Sigmoid colon (tissue), 6 donors: ENCODE measurements at regions not wholly inside any gene's neighbourhood (a gene's known extent, or its start where the extent isn't known, plus 50 kb on each side); places are given as distances from the start of the nearest gene placed in this dataset.

Source experiments
- DNase-seq: peaks from one replicate; pipeline ENCODE4 v3.0.0-alpha.2; 2019
- H3K27ac ChIP-seq, 4 donors: fragments of 200-600 bp; sonication (generic); one replicate each; pipeline ENCODE4 v1.5.1; 2016 to 2019; ENCODE audit warnings: mild to moderate bottlenecking in 1 of 4
- H3K27me3 ChIP-seq, 3 donors: fragments of 200-600 bp; sonication (generic); one replicate each; pipeline ENCODE4 v1.5.1; 2019; ENCODE audit warnings: mild to moderate bottlenecking in 1 of 3
- H3K36me3 ChIP-seq, 4 donors: fragments of 200-600 bp; sonication (generic); one replicate each; pipeline ENCODE4 v1.5.1; 2016 to 2019
- H3K4me1 ChIP-seq, 4 donors: fragments of 200-600 bp; sonication (generic); one replicate each; pipeline ENCODE4 v1.5.1; 2017 to 2019
- H3K4me3 ChIP-seq, 4 donors: fragments of 200-600 bp; sonication (generic); one replicate each; pipeline ENCODE4 v1.5.1; 2017 to 2019; ENCODE audit warnings: mild to moderate bottlenecking in 2 of 4, moderate library complexity in 1 of 4
- H3K9me3 ChIP-seq, 4 donors: fragments of 200-600 bp in 3 of 4; sonication (generic) in 3 of 4; one replicate each; pipeline versions ENCODE4 v1.5.1 to v1.6.1; 2013 to 2019
- EP300 ChIP-seq, 4 donors: sonication (generic); formaldehyde crosslinking; IDR thresholded peaks; one replicate each; pipeline ENCODE4 v1.6.1; 2017; ENCODE audit warnings: antibody characterized with exemption in 4 of 4
- POLR2A ChIP-seq, 2 donors: fragments of 450-650 bp; IDR thresholded peaks; one replicate each; pipeline ENCODE4 v1.6.1; 2016; ENCODE audit warnings: antibody characterized with exemption in 2 of 2, mild to moderate bottlenecking in 2 of 2, moderate library complexity in 2 of 2
- POLR2AphosphoS5 ChIP-seq, 4 donors: sonication (generic); formaldehyde crosslinking; IDR thresholded peaks; one replicate each; pipeline ENCODE4 v1.6.1; 2017; ENCODE audit warnings: antibody characterized with exemption in 4 of 4
- WGBS, 2 donors: extraction: QIAGEN DNeasy Blood & Tissue Kit; methylation state at CpG; one replicate each; pipeline ENCODE4 v1.1.7; 2013; 5-methylcytosine and 5-hydroxymethylcytosine counted together
- intact Hi-C: fragments of 100-400 bp; cut with DNase I; formaldehyde crosslinking; loops from one replicate; pipeline ENCODE4 v1.15.1; 2023
- TF ChIP-seq, protein P1 (sequence below), 4 experiments: fragments of 450-650 bp in 3 of 4; fragments of 200-600 bp in 1 of 4; IDR thresholded peaks; one replicate each; pipeline ENCODE4 v1.5.1; 2016 to 2019; ENCODE audit warnings: antibody characterized with exemption in 4 of 4, mild to moderate bottlenecking in 3 of 4, moderate library complexity in 2 of 4
- donor health status: healthy with polysubstance abuse.
- donor health status: healthy.

DNA sequence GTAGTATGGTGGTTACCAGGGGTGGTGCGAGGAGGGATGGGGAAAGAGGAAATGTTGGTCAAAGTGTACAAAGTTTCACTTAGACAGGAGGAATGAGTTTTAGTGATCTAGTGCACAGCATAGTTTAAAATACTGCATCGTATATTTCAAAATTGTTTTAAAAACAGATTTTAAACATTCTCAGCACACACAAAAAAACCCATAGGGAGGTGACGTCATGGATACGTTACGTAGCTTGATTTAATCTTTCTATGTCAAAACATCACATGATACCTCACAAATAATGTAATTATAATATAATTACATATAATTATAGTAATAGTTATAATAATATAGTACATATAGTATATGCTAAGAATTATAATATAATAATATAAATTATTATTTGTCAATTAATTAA lies 614.2 kb downstream of the TMEM114 start:
- TF ChIP-seq, protein P1, sequence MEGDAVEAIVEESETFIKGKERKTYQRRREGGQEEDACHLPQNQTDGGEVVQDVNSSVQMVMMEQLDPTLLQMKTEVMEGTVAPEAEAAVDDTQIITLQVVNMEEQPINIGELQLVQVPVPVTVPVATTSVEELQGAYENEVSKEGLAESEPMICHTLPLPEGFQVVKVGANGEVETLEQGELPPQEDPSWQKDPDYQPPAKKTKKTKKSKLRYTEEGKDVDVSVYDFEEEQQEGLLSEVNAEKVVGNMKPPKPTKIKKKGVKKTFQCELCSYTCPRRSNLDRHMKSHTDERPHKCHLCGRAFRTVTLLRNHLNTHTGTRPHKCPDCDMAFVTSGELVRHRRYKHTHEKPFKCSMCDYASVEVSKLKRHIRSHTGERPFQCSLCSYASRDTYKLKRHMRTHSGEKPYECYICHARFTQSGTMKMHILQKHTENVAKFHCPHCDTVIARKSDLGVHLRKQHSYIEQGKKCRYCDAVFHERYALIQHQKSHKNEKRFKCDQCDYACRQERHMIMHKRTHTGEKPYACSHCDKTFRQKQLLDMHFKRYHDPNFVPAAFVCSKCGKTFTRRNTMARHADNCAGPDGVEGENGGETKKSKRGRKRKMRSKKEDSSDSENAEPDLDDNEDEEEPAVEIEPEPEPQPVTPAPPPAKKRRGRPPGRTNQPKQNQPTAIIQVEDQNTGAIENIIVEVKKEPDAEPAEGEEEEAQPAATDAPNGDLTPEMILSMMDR (IDR thresholded peaks at IDR 0.05): no peak
- TF ChIP-seq POLR2A (IDR thresholded peaks at IDR 0.05) (no peak), EP300 (IDR thresholded peaks at IDR 0.05) (no peak), POLR2AphosphoS5 (IDR thresholded peaks at IDR 0.05) (no peak)
- intact Hi-C loops: no loop called here
- no peak overlapping the region for H3K27ac ChIP-seq
- H3K4me3 ChIP-seq: no peak overlapping the region
- H3K9me3 ChIP-seq: no peaks in the 10 kb centered on the region
- no peaks in the 10 kb centered on the region for H3K4me1 ChIP-seq
- no peak for DNase-seq
- no peaks in the 10 kb centered on the region for H3K36me3 ChIP-seq
- H3K27me3 ChIP-seq: no peaks in the 10 kb centered on the region
- 88% methylated on average over 5 of the region's 5 CpGs for WGBS, 2 donors

DNA sequence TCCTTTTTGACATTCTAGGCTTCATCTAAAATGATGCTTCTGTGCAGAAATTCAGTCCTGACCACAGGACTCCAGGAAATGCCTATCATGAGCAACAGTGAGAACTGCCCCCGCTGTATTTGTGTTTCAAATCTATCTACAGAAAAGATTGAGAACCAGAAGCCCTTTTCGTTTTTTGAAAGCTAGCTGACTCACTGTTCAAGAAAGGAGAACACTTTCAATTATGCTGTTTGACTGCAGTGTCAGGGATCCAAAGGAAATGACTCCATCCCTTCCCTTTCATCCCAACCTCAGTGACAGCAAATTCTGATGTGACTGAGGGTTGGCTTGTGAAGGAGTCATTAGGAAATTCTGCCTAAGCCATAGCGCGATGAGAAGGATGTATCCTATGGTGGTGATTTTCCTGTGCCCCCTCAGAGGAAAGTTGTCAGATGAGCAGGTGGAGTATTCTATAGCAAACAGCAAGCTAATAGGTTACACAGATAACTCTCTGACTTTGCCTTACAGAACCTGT lies 622.3 kb downstream of the TMEM114 start:
- Histone ChIP-seq H3K27ac (no peak overlapping the region), H3K4me1 (no peaks in the 10 kb centered on the region), H3K4me3 (no peak overlapping the region), H3K9me3 (no peaks in the 10 kb centered on the region), H3K36me3 (no peaks in the 10 kb centered on the region), H3K27me3 (no peaks in the 10 kb centered on the region)
- no peak for TF ChIP-seq POLR2AphosphoS5 (IDR thresholded peaks at IDR 0.05)
- TF ChIP-seq POLR2A (IDR thresholded peaks at IDR 0.05): no peak
- no peak for TF ChIP-seq EP300 (IDR thresholded peaks at IDR 0.05)
- TF ChIP-seq, protein P1 (IDR thresholded peaks at IDR 0.05): no peak
- intact Hi-C loops: no loop called here
- no peak for DNase-seq
- 80 to 83% methylated on average over 4 of the region's 4 CpGs for WGBS, 2 donors

DNA sequence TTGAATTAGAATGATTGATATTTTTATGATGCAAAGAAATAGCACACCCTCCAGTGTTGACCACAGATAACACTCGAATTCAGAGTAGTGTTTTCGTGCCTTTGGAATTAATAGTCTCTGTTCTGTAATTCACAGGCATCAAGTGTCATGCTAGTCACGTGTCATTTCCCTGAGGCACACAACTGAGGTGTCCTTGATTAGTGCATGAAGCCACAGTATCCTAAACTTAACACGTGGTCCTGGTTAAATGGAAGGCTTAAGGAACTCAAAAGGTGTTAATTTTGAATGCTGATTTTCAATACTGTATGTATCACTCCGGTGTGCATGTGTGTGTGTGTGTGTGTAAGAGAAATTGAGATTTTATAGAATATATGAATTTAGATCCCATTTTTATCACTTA lies 625.6 kb downstream of the TMEM114 start:
- intact Hi-C loops: no loop called here
- 44 to 65% methylated on average over 5 of the region's 5 CpGs for WGBS, 2 donors
- DNase-seq: no peak

DNA sequence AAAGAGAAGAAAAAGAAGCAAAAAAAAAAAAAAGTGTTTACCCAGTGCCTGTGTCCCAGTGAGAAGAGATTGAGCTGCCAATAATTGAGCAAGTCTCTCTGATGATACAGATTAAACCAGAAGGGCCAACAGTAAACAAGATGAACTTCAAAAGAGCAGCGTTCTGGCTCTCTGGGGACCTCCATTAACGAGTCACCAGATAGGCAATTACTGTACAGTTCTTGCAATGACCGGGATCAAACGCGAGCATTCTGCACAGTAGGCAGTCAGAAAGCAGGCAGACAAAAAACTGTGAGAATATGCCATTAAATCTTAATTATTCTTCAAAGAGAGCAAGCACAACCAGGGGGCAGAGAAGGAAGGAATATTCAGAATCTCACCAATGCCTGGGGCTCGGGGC lies 626.1 kb downstream of the TMEM114 start:
- intact Hi-C loops: no loop called here
- Histone ChIP-seq H3K36me3 (no peaks in the 10 kb centered on the region), H3K27me3 (no peaks in the 10 kb centered on the region), H3K9me3 (no peaks in the 10 kb centered on the region), H3K4me3 (no peak overlapping the region), H3K27ac (no peak overlapping the region), H3K4me1 (no peaks in the 10 kb centered on the region)
- TF ChIP-seq POLR2AphosphoS5 (IDR thresholded peaks at IDR 0.05) (no peak), EP300 (IDR thresholded peaks at IDR 0.05) (no peak), POLR2A (IDR thresholded peaks at IDR 0.05) (no peak)
- TF ChIP-seq, protein P1 (IDR thresholded peaks at IDR 0.05): no peak
- WGBS, 2 donors: 54 to 55% methylated on average over 6 of the region's 6 CpGs
- DNase-seq: no peak

More for the DNA sequence above, 625.6 kb downstream of the TMEM114 start:
- Histone ChIP-seq H3K9me3 (no peaks in the 10 kb centered on the region), H3K27me3 (no peaks in the 10 kb centered on the region), H3K4me1 (no peaks in the 10 kb centered on the region), H3K4me3 (no peak overlapping the region), H3K36me3 (no peaks in the 10 kb centered on the region), H3K27ac (no peak overlapping the region)
- TF ChIP-seq POLR2A (IDR thresholded peaks at IDR 0.05): no peak
- TF ChIP-seq, protein P1 (IDR thresholded peaks at IDR 0.05): no peak
- no peak for TF ChIP-seq POLR2AphosphoS5 (IDR thresholded peaks at IDR 0.05)
- no peak for TF ChIP-seq EP300 (IDR thresholded peaks at IDR 0.05)
